ENCODE measurements at regions not wholly inside any gene's neighbourhood (a gene's known extent, or its start where the extent isn't known, plus 50 kb on each side); places are given as distances from the start of the nearest gene placed in this dataset.

- Histone ChIP-seq H3K4me1 (no peaks in the 10 kb centered on the region), H3K36me3 (no peaks in the 10 kb centered on the region), H3K27me3 (no peaks in the 10 kb centered on the region), H3K27ac (no peak overlapping the region), H3K4me3 (no peak overlapping the region), H3K9me3 (no peaks in the 10 kb centered on the region)
- intact Hi-C loops (cut with DNase I), result no loop called here
- ATAC-seq (no peak), DNase-seq (no peak)
- TF ChIP-seq CTCF (IDR thresholded peaks at IDR 0.05), result no peak
These were observed 414.0 kb upstream of the FLRT2 start for GRCh38 chr14:85115921-85116320.

- no peak for TF ChIP-seq CTCF (IDR thresholded peaks at IDR 0.05)
- no peak for ATAC-seq
- Histone ChIP-seq H3K9me3 (no peaks in the 10 kb centered on the region), H3K4me3 (no peak overlapping the region), H3K36me3 (no peaks in the 10 kb centered on the region), H3K27me3 (no peaks in the 10 kb centered on the region), H3K4me1 (no peaks in the 10 kb centered on the region), H3K27ac (no peak overlapping the region)
- intact Hi-C loops (cut with DNase I), result no loop called here
- no peak for DNase-seq
These were observed 411.7 kb upstream of the FLRT2 start for GRCh38 chr14:85118274-85118673.

GRCh38 chr14:85122690-85123089 lies 407.3 kb upstream of the FLRT2 start:
- no peak for ATAC-seq
- Histone ChIP-seq H3K4me3 (no peak overlapping the region), H3K36me3 (no peaks in the 10 kb centered on the region), H3K27ac (no peak overlapping the region), H3K4me1 (no peaks in the 10 kb centered on the region), H3K9me3 (no peaks in the 10 kb centered on the region), H3K27me3 (no peaks in the 10 kb centered on the region)
- no peak for TF ChIP-seq CTCF (IDR thresholded peaks at IDR 0.05)
- no peak for DNase-seq
- intact Hi-C loops (cut with DNase I), result no loop called here

GRCh38 chr14:85123755-85124154 lies 406.2 kb upstream of the FLRT2 start:
- Histone ChIP-seq H3K36me3 (no peaks in the 10 kb centered on the region), H3K4me1 (no peaks in the 10 kb centered on the region), H3K27me3 (no peaks in the 10 kb centered on the region), H3K4me3 (no peak overlapping the region), H3K9me3 (no peaks in the 10 kb centered on the region), H3K27ac (no peak overlapping the region)
- no peak for DNase-seq
- ATAC-seq, result no peak
- no peak for TF ChIP-seq CTCF (IDR thresholded peaks at IDR 0.05)
- intact Hi-C loops (cut with DNase I), result no loop called here

GRCh38 chr14:85124631-85125290 lies 405.2 kb upstream of the FLRT2 start:
- intact Hi-C loops (cut with DNase I), result no loop called here
- H3K27ac ChIP-seq, result no peak overlapping the region
- DNase-seq (no peak), ATAC-seq (no peak)
- no peaks in the 10 kb centered on the region for H3K9me3 ChIP-seq
- no peak for TF ChIP-seq CTCF (IDR thresholded peaks at IDR 0.05)
- H3K27me3 ChIP-seq, result no peaks in the 10 kb centered on the region
- H3K36me3 ChIP-seq, result no peaks in the 10 kb centered on the region
- no peaks in the 10 kb centered on the region for H3K4me1 ChIP-seq
- H3K4me3 ChIP-seq, result no peak overlapping the region

- ATAC-seq (no peak), DNase-seq (no peak)
- TF ChIP-seq CTCF (IDR thresholded peaks at IDR 0.05), result no peak
- Histone ChIP-seq H3K27me3 (no peaks in the 10 kb centered on the region), H3K4me1 (no peaks in the 10 kb centered on the region), H3K4me3 (no peak overlapping the region), H3K9me3 (no peaks in the 10 kb centered on the region), H3K36me3 (no peaks in the 10 kb centered on the region), H3K27ac (no peak overlapping the region)
- intact Hi-C loops (cut with DNase I), result no loop called here
These were observed 404.7 kb upstream of the FLRT2 start for GRCh38 chr14:85125291-85125670.
